NCI-H748 (cell line): ENCODE measurements at regions not wholly inside any gene's neighbourhood (a gene's known extent, or its start where the extent isn't known, plus 50 kb on each side); places are given as distances from the start of the nearest gene placed in this dataset.

Experiments used
- DNase-seq: peaks from one replicate; lab custom pipeline; 2025; ENCODE audit not compliant: unreplicated experiment; lab: John Stamatoyannopoulos, UW

DNA sequence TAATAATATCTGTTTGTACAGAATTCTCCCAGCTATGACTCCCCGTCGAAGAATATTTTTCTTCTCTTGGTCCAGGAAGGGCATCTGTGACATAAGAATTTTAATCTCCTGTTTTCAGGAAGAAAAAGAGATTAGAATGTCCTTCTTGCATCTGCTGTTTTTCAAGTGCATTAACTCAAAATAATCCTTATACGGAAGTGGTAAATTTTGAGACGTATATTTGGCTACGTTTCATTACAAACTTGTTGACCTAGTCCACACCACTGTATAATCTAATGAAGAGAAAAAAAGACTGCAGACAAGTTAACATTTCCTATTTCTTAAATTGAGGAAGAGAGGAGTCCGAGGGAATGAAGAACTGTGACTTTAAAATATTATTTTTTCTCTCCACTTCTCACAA lies 959.9 kb downstream of the DIAPH3 start:
- DNase-seq, result no peak

DNA sequence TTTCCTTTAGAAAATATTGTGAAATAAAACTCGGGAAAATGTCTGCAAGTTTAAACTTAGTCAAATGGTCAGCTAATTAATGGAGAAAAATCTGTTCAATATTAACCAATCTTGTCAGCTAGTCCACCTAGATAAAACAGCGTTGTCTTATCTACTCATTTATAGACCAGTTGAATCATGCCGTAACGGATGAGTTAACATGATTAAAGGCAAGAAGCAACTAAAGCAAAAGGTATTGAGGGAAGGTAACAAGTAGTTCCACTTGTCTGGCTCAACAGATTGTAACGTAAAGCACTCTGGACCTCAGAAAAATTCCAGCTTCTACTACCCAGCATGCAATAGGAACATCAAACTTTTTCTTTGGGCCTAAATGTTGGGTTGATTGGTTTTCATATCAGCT lies 958.2 kb downstream of the DIAPH3 start:
- no peak for DNase-seq

DNA sequence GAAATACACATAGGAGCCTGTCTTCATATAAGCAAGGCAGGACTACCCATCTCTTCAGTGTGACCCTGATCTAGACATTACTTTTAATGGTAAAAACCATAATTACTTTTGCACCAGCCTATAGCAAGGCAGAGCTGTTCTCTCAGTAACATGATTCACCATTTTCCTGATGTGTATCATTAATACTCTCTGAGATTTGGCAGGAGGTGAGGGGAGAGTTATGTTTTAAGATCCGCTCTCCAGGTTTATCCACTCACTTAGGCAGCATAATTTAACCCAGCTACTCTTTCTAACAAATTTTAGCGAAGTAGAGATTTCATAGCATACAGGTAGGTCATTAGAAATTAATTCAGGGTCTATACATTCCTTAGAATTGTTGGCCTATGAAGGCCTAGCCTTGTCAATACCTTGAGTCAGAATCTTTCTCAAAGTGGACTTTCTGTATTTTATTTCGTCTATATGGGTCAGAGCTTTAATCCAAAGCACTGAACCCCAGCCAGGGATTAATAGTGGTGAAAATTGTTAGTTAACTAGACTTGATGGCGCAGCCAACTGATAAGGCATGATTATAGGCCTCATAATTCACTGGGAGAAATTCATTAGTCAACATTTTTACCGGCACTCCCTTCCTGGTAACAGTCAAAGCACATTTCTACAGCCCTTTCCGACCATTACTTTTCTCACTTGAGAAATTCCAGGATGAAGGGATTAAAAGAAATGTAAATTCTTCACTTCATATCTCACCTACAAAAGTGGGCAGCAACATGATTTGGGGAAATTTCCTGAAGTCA lies 955.1 kb downstream of the DIAPH3 start:
- DNase-seq, result no peak

DNA sequence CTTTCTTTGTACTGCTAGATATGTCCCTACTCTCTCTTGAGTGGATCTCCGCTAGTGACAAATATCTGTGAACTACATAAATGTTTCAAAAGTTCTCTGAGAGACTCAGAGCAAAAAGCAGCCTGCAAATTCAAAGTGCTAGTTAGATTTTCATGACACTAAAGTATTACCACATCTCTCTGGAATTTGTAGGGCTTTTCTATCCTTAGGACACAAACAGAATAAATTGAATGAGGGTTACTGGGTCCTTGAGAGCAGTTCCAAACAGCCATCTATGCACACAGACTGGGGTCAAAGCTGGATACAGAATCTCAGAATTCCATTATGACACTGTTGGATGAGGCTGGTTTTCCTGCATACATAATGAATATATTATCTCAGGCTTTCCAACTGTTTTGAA lies 953.2 kb downstream of the DIAPH3 start:
- DNase-seq, result no peak

DNA sequence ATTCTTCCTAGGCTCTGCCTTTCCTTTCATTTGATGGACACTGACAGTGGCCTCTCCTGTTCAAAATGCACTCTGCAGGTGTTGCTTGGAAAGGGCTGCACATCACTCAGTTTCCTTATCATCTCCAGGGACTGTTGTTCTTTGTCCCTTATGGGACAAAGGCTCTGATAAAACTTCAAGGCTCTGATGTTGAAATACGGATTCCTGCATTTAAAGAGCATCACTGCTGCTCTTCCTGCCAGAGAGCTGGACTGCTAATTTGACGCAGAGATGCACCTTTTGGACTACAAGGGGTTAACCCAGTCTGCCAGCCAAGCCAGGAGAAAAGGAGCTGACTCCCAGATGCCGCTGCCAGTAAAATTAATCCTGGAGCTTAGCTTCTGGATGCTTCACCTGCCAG lies 952.1 kb downstream of the DIAPH3 start:
- no peak for DNase-seq

DNA sequence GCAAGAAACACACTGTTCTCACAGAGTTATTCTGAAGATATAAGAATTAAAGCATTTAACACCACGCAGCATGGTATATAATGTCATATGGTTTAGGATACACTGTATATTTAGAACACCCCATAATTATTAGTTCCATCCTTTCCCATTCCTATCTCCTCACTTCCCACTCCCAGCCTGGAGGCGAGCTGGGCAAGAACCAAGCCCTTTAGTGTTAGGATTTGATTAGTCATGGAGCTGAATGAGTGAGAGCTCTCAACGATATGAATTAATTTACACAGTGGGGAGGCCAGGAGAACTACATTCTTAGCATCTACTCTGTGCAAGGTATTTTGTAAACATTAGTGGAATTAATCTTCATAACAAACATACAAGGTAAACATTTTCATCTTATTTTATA lies 934.3 kb downstream of the DIAPH3 start:
- DNase-seq, result no peak

DNA sequence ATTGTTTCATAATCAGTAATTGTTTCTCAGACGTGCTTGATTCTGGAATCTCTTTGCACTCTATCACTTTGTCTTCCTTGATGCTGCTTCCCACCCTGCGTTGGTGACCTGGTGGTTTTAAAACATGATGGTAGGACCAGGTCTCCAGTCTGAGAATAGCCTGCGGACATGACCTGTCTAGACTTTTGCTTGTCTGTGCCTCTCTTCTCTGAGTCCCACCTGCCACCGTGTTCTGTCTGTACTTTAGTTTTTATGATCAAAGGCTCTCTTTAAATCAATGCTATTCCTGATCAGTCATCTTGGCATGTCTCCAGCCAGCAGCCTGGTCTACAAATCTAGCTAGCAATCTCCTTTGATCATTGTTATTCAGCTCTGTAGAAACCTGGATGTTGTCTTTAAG lies 933.9 kb downstream of the DIAPH3 start:
- no peak for DNase-seq

DNA sequence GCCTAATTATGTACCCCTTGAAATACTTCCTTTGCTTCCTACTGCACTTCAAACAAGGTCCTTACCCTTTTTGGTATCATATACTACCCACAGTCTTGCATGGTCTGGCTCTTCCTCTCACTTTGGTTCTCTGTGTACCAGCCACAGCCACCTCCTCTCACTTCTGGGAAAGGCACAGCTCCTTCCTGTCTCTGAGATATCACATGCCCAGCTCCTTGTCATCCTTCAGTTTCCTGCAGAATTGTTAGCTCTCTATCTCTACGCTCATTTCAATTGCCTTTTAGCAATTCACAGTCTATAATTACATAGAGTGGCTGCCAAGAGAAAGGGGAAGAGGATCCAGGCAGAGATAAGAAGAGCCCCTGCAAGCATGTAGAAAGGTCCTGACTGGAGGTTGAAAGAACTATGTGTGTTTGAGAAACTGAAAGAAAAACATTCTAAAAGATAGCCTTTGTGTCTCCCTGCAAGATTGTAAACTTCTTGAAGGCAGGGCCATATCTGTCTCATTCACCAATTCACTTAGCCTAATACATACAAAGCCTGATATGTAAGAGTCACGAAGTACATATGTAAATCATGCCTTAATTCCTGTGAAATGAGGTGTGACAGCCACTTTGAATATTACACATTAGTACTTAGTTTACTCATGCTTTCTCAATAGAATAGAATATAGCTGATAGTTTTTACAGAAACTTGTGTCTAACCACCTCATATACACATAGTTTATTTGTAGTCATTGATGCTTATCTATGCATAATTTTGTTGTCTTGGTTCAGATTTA lies 933.1 kb downstream of the DIAPH3 start:
- DNase-seq, result peak; percentile 13

DNA sequence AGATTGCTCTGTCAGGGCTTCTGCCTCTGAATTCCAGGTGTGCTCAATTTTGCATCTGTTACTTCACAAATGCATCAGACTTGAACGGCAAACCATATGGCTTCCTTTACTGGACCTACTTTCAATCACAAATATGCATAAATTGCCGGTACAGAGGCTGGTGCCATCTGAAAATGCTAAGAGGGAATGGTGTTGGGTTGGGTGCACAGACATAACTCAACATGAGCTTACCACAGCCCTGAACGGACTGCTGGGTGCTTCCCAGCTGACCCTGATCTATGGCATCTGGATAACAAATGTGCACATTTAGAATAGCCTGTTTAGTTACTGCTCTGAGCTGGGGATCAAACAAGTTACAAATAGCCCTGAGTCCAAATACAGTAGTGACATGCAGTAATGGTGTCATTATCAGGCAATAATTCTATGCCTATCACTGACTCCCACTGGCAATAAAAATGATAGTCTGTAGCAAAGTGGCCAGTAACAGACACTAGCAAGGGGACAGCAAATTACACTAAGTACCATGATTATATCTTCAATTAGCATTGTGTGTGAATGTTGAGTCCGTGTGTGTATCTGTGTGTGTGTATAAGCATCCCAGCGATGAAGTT lies 927.3 kb downstream of the DIAPH3 start:
- DNase-seq, result peak; percentile 15

DNA sequence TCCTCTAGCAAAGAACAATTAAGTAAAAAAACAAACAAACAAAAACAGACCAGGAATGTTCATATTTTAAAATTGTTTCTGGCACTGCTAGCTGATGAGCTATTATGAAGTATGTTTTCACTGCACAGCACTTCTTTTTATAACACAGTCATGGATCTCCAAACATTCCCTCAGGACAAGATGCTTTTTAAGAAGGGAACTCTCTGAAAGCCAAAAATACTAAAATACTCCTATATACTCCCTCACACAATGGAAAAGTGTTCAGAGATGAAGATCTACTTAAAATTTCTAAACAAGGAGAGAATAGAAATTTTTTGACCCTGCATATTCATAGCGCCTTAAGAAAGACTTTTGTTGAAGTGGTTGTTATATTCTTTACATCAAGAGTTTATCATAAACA lies 926.8 kb downstream of the DIAPH3 start:
- no peak for DNase-seq

DNA sequence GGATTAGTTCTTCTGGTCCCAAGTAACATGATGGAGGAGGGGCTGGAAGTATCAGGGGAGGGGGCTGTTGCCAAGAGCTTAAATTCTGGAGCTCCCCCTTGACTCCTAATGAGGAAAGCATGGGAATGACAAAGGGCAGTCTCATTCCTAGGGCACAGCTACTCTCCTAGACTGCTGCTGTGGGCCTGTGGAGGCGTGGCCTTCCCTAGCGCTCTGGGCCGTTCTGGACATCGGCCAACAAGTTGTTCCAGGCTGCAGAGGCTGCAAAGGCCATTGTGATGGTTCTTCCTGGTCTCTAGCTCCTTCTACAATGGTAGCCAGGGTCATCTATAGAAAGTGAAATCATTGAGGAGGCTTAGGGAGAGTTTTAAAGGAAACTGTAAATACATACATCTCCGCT lies 916.6 kb downstream of the DIAPH3 start:
- peak; percentile 36 for DNase-seq

DNA sequence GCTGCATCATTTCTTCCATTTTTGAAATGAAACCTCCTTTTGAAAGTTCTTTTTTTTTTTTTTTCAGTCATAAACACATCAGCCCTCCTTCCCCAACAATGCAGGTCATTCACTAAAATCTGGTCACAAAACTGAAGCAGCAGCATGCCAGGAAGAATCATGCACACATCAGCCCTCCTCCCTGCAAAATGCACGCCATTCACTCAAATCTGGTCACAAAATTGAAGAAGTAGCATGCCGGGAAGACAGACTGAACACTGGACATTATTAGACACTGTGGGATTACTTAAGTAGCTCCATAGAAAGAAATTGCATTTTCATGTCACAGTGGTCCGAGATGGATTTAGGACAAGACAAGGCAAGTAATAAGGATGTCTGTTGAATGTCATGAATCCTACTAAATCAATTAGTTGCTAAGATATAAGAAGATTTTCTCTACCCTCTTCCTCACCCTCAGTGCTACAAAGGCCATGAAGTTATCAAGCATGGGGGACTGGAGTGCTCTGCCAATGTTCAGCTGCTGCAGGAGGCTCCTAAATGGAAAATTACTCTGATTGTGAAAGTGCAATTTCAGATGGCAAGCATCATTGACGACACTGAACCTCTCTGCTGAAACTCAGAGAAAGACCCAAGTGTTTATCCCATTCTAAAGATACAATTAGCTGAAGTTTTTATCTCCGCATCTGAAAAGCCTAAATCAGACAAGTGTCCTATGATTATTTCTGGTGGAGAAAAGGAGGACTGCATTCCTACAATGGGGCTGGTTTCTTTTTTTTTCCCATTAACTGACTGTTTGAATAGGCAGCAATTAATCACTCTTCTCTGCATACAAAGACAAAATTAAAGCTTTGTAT lies 913.2 kb downstream of the DIAPH3 start:
- DNase-seq, result no peak

DNA sequence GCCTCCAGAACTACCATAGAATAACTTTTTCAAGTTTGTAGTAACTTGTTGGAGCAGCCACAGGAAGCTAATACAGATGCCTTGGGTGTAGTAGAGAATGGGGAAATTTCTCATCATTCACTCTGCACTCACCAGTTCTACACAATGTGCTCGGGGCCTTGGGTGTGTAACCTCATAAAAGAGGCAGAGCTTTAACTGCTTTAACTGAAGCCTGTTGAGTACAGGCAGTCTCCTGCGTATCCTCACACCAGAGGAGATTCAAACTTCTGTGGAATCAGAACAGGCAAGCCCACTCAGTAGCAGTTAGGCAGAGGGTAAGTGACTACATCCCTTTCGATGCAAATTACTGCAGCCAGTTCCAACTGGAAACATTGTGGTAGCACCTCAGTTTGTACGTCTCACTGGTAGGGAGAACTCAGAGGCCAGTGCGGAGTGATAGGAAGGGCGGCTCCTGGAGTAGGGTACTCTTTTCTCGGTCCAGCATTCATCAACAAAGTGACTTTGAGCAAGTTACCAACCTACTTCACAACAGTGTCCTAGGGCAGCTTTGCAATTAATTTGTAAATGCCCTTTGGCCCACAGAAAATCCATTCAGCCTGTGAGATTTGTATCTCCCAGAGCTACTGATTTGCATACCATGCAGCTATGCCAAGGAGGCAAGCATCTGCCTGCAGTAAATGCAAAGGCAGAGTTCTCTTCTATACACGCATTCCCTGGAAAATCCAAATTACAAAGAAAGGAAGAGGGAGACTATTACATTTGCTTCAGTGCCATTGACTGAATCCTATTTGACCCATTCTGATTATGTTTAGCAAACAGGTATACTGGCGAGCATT lies 904.3 kb downstream of the DIAPH3 start:
- no peak for DNase-seq

DNA sequence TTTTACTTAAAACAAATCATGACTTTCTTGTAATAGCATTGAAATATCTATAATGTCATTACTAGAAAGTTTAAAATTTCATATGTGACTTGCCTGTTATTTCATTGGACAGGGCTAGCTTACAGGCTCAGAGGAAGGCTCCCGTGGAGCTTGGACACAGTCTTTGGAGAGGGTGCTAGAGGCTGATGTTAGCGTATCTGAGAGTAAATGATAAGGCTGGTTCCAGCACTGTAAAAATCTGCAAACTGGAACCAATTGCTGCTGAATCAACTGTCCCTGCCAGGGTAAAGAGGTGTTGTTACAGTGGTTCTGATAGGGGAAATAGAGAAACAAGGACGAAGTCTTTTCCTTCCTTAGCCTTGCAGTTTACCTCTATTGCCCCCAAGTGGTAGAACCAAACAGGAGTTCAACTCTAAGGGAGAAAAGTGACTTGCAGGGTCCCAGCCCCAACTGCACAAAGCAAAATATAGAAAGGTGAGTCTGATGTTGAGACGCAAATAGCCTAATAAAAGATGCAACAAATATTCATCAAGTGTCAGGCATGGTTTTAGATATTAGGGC lies 901.7 kb downstream of the DIAPH3 start:
- peak; percentile 59 for DNase-seq

DNA sequence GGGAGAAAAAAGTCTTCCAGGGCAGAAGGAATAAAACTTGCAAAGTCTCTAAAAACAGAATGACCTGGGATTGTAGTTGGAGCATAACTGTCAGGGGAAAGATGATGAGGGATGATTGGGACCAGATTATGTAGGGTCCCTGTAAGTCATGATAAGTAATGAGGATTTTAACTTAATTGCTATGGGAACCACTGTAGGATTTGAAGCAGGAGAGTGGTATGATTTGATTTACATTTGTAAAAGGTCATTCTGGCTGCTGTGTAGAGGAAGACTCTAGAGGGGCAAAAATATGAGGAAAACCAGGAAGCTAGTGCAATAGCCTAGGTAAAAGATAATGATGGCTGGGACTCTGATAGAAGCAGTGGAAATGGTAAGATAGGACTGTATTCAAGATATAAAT lies 900.2 kb downstream of the DIAPH3 start:
- no peak for DNase-seq

DNA sequence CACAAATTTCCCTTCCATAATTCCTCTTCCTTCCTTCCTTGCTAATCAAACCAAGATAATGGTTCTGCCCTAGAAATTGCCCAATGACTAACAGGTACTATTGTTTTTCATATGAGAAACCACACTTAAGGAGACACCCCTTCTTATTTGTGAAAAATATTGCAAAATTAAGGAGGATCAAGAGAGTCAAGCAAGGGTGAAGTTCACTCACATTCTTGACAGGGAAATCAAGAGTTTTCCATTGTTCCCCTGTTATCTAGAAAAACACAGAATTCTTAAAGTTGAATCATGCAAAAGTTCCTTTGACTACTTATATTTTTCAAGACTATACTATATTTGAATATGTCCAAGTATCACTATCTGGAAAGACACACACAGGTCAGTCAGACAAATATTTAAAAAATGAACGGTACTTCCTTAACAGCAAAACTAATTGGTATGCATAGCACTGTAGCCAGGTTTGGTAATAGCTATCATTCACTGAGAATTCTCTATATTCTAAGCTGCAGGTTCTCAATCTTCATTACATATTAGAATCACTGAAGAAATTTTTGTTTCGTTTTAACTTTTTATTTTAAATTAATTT lies 897.2 kb downstream of the DIAPH3 start:
- no peak for DNase-seq

DNA sequence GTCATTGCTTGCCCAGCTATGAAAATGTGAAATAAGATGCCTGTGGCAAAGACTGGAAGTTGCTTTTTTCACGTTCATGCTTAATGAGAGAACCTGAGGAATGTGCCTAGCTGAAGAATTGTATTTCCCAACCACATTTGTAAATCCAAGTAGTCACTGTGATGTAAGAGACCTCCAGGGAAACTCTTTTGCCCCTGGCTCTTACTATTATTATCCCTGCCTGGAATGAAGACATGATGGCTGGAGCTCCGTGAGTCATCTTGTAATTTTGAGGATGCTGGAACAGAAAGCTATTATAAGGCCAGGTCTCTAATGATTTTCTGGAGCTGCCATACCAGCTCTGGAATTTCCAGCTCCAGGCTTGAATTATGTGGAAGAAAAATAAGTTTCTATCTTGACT lies 894.3 kb downstream of the DIAPH3 start:
- no peak for DNase-seq

DNA sequence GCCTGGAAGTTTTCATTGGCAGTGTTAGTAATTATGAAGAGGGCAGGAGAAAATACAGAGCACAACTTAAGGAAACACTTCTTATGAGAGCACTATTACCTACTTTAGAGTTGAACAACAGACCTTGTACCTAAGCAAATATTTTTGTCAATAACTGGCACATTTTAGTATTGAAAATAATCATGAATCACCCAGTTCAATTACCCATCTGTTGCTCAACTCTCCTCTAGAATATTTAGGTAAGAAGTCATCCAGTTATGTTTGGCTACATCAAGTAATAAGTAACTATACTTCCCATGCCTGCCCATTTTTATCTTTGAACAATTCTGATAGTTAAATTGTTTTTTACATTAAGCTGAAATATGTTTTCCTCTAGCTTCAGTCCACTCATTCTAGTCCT lies 893.4 kb downstream of the DIAPH3 start:
- DNase-seq, result no peak

DNA sequence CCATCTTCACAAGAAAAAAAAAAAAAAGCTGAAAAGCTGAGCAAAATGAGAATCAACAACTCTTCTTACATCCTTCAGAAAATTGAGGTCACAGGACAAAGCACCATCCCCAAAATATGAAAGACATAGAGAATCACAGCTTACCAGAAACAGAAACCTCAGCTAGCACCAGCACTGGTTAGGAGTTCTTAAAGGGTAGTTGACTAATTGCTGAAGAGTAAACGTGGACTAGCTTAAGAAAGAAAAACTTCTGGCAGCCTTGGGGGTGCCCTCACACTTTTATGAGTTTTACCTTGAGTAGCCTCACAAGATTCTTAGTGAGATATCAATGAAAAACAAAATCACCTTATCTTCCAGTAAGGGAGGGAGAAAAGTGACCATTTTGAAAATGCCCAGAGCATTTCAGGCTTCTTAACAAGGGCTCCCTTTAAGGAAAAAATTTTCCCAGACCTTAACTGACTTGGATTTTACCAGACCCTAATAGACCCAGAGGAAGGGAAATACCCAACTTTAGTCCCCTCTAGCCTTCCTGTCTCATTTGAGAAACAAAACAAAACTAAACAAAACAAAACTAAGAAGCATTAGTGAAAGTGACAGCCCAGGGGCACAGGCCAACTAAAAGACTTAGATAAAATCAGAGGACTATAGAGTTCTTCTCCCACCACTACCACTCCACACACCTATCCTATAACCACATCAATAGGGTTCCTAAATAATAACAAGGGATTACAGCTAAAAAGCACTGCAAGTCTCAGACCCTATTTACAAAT lies 888.6 kb downstream of the DIAPH3 start:
- no peak for DNase-seq
